Activated CD8-positive, alpha-beta T cell treated with anti-CD3 and anti-CD28 coated beads, Interleukin-2, amount 10 ng/mL, durations not matched to agents 7 days and 5 days (primary cell): ENCODE measurements at regions not wholly inside any gene's neighbourhood (a gene's known extent, or its start where the extent isn't known, plus 50 kb on each side); places are given as distances from the start of the nearest gene placed in this dataset.

Source experiments
- ATAC-seq: fragments of 150-1000 bp; cut with Tn5 transposase; one replicate; pipeline ENCODE4 v1.10.0; 2021; ENCODE audit warnings: moderate library complexity
- CTCF ChIA-PET: fragments of 350-600 bp; sonication (Branson Sonifier 250); formaldehyde crosslinking; loops from one replicate; lab custom pipeline; 2021; ENCODE audit warnings: antibody characterized with exemption; lab: Charles Lee
- POLR2A ChIA-PET: fragments of 350-600 bp; sonication (Branson Sonifier 250); formaldehyde crosslinking; loops from one replicate; lab custom pipeline; 2021; ENCODE audit warnings: antibody characterized with exemption; lab: Charles Lee
- DNase-seq: peaks from one replicate; pipeline ENCODE4 v3.0.0-alpha.2; 2020
- H3K27ac Mint-ChIP-seq: one replicate; pipeline ENCODE4 v1.8.0; 2021; ENCODE audit warnings: mild to moderate bottlenecking, mixed read lengths
- H3K27me3 Mint-ChIP-seq: one replicate; pipeline ENCODE4 v1.8.0; 2021; ENCODE audit warnings: low read depth, mixed read lengths
- H3K36me3 Mint-ChIP-seq: one replicate; pipeline ENCODE4 v1.8.0; 2021; ENCODE audit warnings: low read depth, mixed read lengths
- H3K4me1 Mint-ChIP-seq: one replicate; pipeline ENCODE4 v1.8.0; 2021; ENCODE audit warnings: low read depth, mixed read lengths
- H3K4me3 Mint-ChIP-seq: one replicate; pipeline ENCODE4 v1.8.0; 2021; ENCODE audit warnings: mild to moderate bottlenecking, mixed read lengths
- H3K9me3 Mint-ChIP-seq: one replicate; pipeline ENCODE4 v1.8.0; 2022; ENCODE audit warnings: mixed read lengths; ENCODE audit not compliant: insufficient read depth

- ChIA-PET CTCF (no interaction called here), POLR2A (no interaction called here)
- ATAC-seq (no peak), DNase-seq (no peak)
- H3K4me3 Mint-ChIP-seq = no peak overlapping the region
- H3K36me3 Mint-ChIP-seq = no peaks in the 10 kb centered on the region
- no peaks in the 10 kb centered on the region for H3K27me3 Mint-ChIP-seq
- no peak overlapping the region for H3K27ac Mint-ChIP-seq
- H3K9me3 Mint-ChIP-seq = no peaks in the 10 kb centered on the region
- peaks cover 16% of the 10 kb centered on the region for H3K4me1 Mint-ChIP-seq
These were observed 144.8 kb downstream of the BCOR start for GRCh38 chrX:39952989-39953388.

GRCh38 chrX:39953879-39954278, 143.9 kb downstream of the BCOR start:
- DNase-seq (no peak), ATAC-seq (no peak)
- ChIA-PET POLR2A (no interaction called here), CTCF (interaction anchor here (1.3 kb wide), 1 partner anchor 223 kb away, joined by 4 read pairs; no protein-coding TSS in a partner anchor)
- H3K27me3 Mint-ChIP-seq = no peaks in the 10 kb centered on the region
- no peak overlapping the region for H3K4me3 Mint-ChIP-seq
- H3K27ac Mint-ChIP-seq = no peak overlapping the region
- H3K4me1 Mint-ChIP-seq = peaks cover 11% of the 10 kb centered on the region
- H3K36me3 Mint-ChIP-seq = no peaks in the 10 kb centered on the region
- no peaks in the 10 kb centered on the region for H3K9me3 Mint-ChIP-seq

- no peak for DNase-seq
- Mint-ChIP-seq H3K27me3 (no peaks in the 10 kb centered on the region), H3K9me3 (no peaks in the 10 kb centered on the region), H3K4me1 (peaks cover 8% of the 10 kb centered on the region), H3K36me3 (no peaks in the 10 kb centered on the region), H3K27ac (peak overlapping the region; percentile 70), H3K4me3 (no peak overlapping the region)
- no peak for ATAC-seq
- ChIA-PET POLR2A (no interaction called here), CTCF (interaction anchor here (1.3 kb wide), 1 partner anchor 224 kb away, joined by 4 read pairs; no protein-coding TSS in a partner anchor)
These were observed 142.9 kb downstream of the BCOR start for GRCh38 chrX:39954851-39955250.

- Mint-ChIP-seq H3K4me3 (no peak overlapping the region), H3K4me1 (peaks cover 8% of the 10 kb centered on the region), H3K27me3 (no peaks in the 10 kb centered on the region), H3K27ac (no peak overlapping the region), H3K36me3 (no peaks in the 10 kb centered on the region), H3K9me3 (no peaks in the 10 kb centered on the region)
- no peak for DNase-seq
- ATAC-seq = no peak
- ChIA-PET CTCF (no interaction called here), POLR2A (no interaction called here)
These were observed 142.1 kb downstream of the BCOR start for GRCh38 chrX:39955625-39956024.

DNA sequence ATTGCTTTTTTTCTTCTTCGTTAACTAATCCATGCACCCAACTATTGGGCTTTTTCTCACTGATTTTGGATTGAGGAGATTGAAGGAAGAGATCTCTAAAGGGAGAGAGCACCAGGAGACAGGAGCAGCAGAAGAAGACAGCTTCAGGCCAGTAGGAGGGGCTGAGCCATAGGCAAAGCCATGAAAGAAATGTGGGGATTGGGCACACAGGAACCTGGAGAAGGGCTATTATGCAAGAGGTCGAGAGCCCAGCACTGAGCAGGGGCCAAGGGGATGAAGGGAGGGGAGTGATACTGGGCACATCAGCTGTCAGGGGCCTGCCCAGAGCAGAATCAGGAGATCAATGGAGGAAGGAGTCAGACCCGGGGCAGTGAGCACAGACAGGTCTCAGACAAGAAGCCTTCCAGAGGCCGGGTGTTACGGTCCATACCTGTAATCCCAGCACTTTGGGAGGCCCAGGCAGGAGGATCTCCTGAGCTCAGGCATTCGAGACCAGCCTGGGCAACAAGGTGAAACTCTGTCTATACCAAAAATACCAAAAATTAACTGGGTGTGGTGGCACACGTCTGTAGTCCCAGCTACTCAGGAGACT, 140.9 kb downstream of the BCOR start:
- Mint-ChIP-seq H3K27me3 (no peaks in the 10 kb centered on the region), H3K4me1 (peaks cover 8% of the 10 kb centered on the region), H3K27ac (no peak overlapping the region), H3K4me3 (no peak overlapping the region), H3K9me3 (no peaks in the 10 kb centered on the region), H3K36me3 (no peaks in the 10 kb centered on the region)
- DNase-seq (no peak), ATAC-seq (no peak)
- POLR2A ChIA-PET = no interaction called here
- CTCF ChIA-PET = no interaction called here

DNA sequence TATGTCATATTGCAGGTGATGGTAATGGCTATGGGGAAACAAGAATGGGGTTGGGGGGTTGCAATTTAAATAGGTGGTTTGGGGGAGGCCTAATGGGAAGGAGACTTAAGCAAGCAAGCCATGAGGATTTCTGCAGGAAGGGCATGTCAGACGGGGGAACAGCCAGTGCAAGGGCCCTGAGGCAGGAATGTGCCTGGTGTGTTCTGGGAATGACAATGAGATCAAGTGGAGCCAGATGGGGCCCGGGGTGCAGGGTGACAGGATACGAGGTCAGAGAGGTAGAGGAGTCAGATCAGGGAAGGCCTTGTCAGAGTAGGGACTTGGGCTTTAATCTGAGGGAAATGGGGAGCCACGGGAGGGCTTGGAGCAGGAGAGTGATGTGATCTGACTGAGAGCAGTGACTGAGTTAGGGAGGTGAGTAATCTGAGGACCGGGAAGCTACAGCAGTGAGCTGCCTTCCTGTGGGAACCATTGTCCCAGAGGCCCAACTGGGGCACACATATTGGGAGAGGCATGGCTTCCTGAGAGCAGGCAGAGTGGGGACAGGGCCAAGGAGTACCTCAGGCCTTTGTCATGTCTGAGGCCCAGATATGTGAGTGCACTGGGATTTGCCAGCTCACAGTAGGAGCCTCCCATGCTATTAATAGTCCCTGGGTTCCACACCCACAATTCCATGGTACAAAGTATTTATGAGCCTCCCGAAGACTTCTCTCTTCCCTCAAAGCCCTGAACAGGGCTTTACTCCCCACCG, 139.8 kb downstream of the BCOR start:
- Mint-ChIP-seq H3K36me3 (no peaks in the 10 kb centered on the region), H3K27ac (peak overlapping the region; percentile 43), H3K4me1 (peaks cover 8% of the 10 kb centered on the region), H3K9me3 (no peaks in the 10 kb centered on the region), H3K27me3 (no peaks in the 10 kb centered on the region), H3K4me3 (no peak overlapping the region)
- ChIA-PET POLR2A (no interaction called here), CTCF (no interaction called here)
- DNase-seq (no peak), ATAC-seq (no peak)

DNA sequence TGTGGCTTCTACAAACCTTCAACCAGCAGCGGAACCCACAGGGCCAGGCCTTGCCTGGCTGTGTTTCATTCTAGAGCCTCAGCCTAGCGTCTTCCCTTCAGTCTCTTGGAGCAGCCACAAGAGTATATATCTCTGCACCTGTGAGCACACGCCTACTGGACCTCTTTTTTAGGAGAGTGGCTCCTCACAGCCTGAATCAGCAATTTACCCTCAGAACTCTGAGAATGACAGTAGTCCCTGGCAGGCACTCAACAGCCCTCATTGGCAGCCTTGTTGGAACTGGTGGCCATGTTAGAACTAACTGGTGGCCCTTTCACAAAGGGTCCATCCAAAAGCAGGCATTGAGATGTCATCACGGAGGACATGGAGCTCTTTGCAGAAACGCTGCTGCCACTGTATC, 138.9 kb downstream of the BCOR start:
- H3K27me3 Mint-ChIP-seq = no peaks in the 10 kb centered on the region
- H3K36me3 Mint-ChIP-seq = no peaks in the 10 kb centered on the region
- H3K4me1 Mint-ChIP-seq = peaks cover 8% of the 10 kb centered on the region
- ChIA-PET CTCF (no interaction called here), POLR2A (no interaction called here)
- H3K4me3 Mint-ChIP-seq = no peak overlapping the region
- H3K9me3 Mint-ChIP-seq = no peaks in the 10 kb centered on the region
- DNase-seq = no peak
- no peak for ATAC-seq
- no peak overlapping the region for H3K27ac Mint-ChIP-seq

GRCh38 chrX:39960219-39960618, 137.5 kb downstream of the BCOR start:
- CTCF ChIA-PET = interaction anchor here (1.3 kb wide), 1 partner anchor 10 kb away, joined by 3 read pairs; no protein-coding TSS in a partner anchor
- no peak for DNase-seq

DNA sequence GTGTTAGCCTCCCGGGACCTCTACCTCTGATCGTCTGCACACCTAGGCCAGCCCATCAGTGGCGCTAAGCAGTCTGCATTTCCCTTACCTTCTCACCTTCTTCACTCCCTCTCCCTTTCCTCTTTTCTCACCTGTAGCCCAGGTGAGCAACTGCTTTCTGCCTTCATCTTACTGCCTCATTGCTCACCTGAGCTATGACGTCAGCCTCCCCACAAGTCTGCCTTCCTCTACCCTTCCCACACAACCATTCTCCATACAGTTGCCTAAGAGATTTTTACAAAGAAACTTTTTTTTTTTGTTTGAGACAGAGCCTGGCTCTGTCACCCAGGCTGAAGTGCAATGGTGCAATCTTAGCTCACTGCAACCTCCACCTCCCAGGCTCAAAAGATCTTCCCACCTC, 136.3 kb downstream of the BCOR start:
- ATAC-seq (no peak), DNase-seq (no peak)
- H3K4me1 Mint-ChIP-seq = no peaks in the 10 kb centered on the region
- H3K27ac Mint-ChIP-seq = no peak overlapping the region
- ChIA-PET CTCF (no interaction called here), POLR2A (interaction anchor here (0.6 to 0.7 kb wide), 2 partner anchors 299 to 339 kb away, joined by 3 to 4 read pairs; no protein-coding TSS in a partner anchor)
- H3K4me3 Mint-ChIP-seq = no peak overlapping the region
- no peaks in the 10 kb centered on the region for H3K36me3 Mint-ChIP-seq
- no peaks in the 10 kb centered on the region for H3K9me3 Mint-ChIP-seq
- no peaks in the 10 kb centered on the region for H3K27me3 Mint-ChIP-seq

More at GRCh38 chrX:39960219-39960618, 137.5 kb downstream of the BCOR start:
- H3K9me3 Mint-ChIP-seq = no peaks in the 10 kb centered on the region
- no peak for ATAC-seq
- H3K27ac Mint-ChIP-seq = no peak overlapping the region
- no peak overlapping the region for H3K4me3 Mint-ChIP-seq
- no peaks in the 10 kb centered on the region for H3K36me3 Mint-ChIP-seq
- H3K4me1 Mint-ChIP-seq = peaks cover 5% of the 10 kb centered on the region
- POLR2A ChIA-PET = no interaction called here
- no peaks in the 10 kb centered on the region for H3K27me3 Mint-ChIP-seq

GRCh38 chrX:39965051-39965573, 132.6 kb downstream of the BCOR start:
- ChIA-PET POLR2A (no interaction called here), CTCF (no interaction called here)
- no peak overlapping the region for H3K4me3 Mint-ChIP-seq
- DNase-seq = no peak
- H3K27me3 Mint-ChIP-seq = no peaks in the 10 kb centered on the region
- H3K4me1 Mint-ChIP-seq = peaks cover 16% of the 10 kb centered on the region
- no peak for ATAC-seq
- no peak overlapping the region for H3K27ac Mint-ChIP-seq
- no peaks in the 10 kb centered on the region for H3K9me3 Mint-ChIP-seq
- H3K36me3 Mint-ChIP-seq = no peaks in the 10 kb centered on the region

DNA sequence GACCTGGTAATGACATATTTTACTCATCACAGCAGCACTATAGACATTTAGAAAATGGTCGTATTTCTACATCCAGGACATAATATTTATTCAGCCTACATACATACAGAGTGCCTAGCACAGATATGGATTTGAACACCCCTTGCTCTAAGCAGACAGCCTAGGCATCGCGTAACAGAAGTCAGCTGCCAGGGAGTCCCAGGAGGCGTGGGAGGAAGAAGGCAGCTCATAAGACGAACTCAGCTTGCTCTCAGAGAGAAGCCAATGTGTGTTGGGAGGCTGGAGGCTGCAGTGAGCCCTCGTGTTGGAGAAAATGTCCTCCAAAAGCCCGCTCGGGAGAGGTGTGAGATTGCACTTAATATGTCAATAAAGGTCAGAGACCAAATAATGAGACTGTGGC, 131.6 kb downstream of the BCOR start:
- ChIA-PET CTCF (no interaction called here), POLR2A (no interaction called here)
- DNase-seq (no peak), ATAC-seq (no peak)
- H3K9me3 Mint-ChIP-seq = peaks cover 5% of the 10 kb centered on the region
- no peaks in the 10 kb centered on the region for H3K27me3 Mint-ChIP-seq
- H3K36me3 Mint-ChIP-seq = peaks cover 4% of the 10 kb centered on the region
- H3K4me1 Mint-ChIP-seq = peaks cover 21% of the 10 kb centered on the region
- no peak overlapping the region for H3K27ac Mint-ChIP-seq
- no peak overlapping the region for H3K4me3 Mint-ChIP-seq

GRCh38 chrX:39967348-39967747, 130.4 kb downstream of the BCOR start:
- peaks cover 21% of the 10 kb centered on the region for H3K4me1 Mint-ChIP-seq
- no peaks in the 10 kb centered on the region for H3K27me3 Mint-ChIP-seq
- no peak overlapping the region for H3K27ac Mint-ChIP-seq
- DNase-seq (no peak), ATAC-seq (no peak)
- CTCF ChIA-PET = no interaction called here
- H3K36me3 Mint-ChIP-seq = peaks cover 4% of the 10 kb centered on the region
- peaks cover 8% of the 10 kb centered on the region for H3K9me3 Mint-ChIP-seq
- POLR2A ChIA-PET = no interaction called here
- no peak overlapping the region for H3K4me3 Mint-ChIP-seq
